ENCODE measurements at regions not wholly inside any gene's neighbourhood (a gene's known extent, or its start where the extent isn't known, plus 50 kb on each side); places are given as distances from the start of the nearest gene placed in this dataset.

- Histone ChIP-seq H3K9ac (ENCODE audit: low read depth, low read length) (no peak overlapping the region), H3K4me1 (ENCODE audit: control insufficient read depth, insufficient read depth, low read length) (no peaks in the 10 kb centered on the region), H3K4me2 (ENCODE audit: low read length) (no peak overlapping the region), H3K4me3 (ENCODE audit: low read length) (no peak overlapping the region), H3K9me3 (replicated peaks; ENCODE audit: low read length) (no peaks in the 10 kb centered on the region), H3K27me3 (ENCODE audit: control insufficient read depth, insufficient read depth, low read length) (no peaks in the 10 kb centered on the region), H3K36me3 (ENCODE audit: insufficient read depth, low read length) (no peaks in the 10 kb centered on the region)
Measured at GRCh38 chr4:184306470-184306869, 88.8 kb upstream of the ENPP6 start.

- no peaks in the 10 kb centered on the region for H3K27me3 ChIP-seq (ENCODE audit: control insufficient read depth, insufficient read depth, low read length)
- H3K4me1 ChIP-seq (ENCODE audit: control insufficient read depth, insufficient read depth, low read length): no peaks in the 10 kb centered on the region
- no peaks in the 10 kb centered on the region for H3K9me3 ChIP-seq (replicated peaks; ENCODE audit: low read length)
Measured at GRCh38 chr4:184300816-184301215, 83.1 kb upstream of the ENPP6 start.

GRCh38 chr4:184298254-184298653 is 80.6 kb upstream of the ENPP6 start:
- no peak overlapping the region for H3K4me2 ChIP-seq (ENCODE audit: low read length)
- H3K36me3 ChIP-seq (ENCODE audit: insufficient read depth, low read length): no peaks in the 10 kb centered on the region
- no peak overlapping the region for H3K4me3 ChIP-seq (ENCODE audit: low read length)
- no peaks in the 10 kb centered on the region for H3K9me3 ChIP-seq (replicated peaks; ENCODE audit: low read length)
- H3K4me1 ChIP-seq (ENCODE audit: control insufficient read depth, insufficient read depth, low read length): no peaks in the 10 kb centered on the region
- no peaks in the 10 kb centered on the region for H3K27me3 ChIP-seq (ENCODE audit: control insufficient read depth, insufficient read depth, low read length)
- no peak overlapping the region for H3K9ac ChIP-seq (ENCODE audit: low read depth, low read length)

More at GRCh38 chr4:184300816-184301215, 83.1 kb upstream of the ENPP6 start:
- no peak overlapping the region for H3K4me3 ChIP-seq (ENCODE audit: low read length)
- H3K4me2 ChIP-seq (ENCODE audit: low read length): no peak overlapping the region
- H3K36me3 ChIP-seq (ENCODE audit: insufficient read depth, low read length): no peaks in the 10 kb centered on the region
- H3K9ac ChIP-seq (ENCODE audit: low read depth, low read length): no peak overlapping the region

GRCh38 chr4:184295206-184295605 is 77.5 kb upstream of the ENPP6 start:
- no peaks in the 10 kb centered on the region for H3K9me3 ChIP-seq (replicated peaks; ENCODE audit: low read length)
- no peaks in the 10 kb centered on the region for H3K36me3 ChIP-seq (ENCODE audit: insufficient read depth, low read length)
- H3K9ac ChIP-seq (ENCODE audit: low read depth, low read length): no peak overlapping the region
- H3K4me1 ChIP-seq (ENCODE audit: control insufficient read depth, insufficient read depth, low read length): no peaks in the 10 kb centered on the region
- H3K4me2 ChIP-seq (ENCODE audit: low read length): no peak overlapping the region
- H3K4me3 ChIP-seq (ENCODE audit: low read length): no peak overlapping the region
- no peaks in the 10 kb centered on the region for H3K27me3 ChIP-seq (ENCODE audit: control insufficient read depth, insufficient read depth, low read length)

- no peak overlapping the region for H3K4me3 ChIP-seq (ENCODE audit: low read length)
- H3K9me3 ChIP-seq (replicated peaks; ENCODE audit: low read length): no peaks in the 10 kb centered on the region
- H3K4me2 ChIP-seq (ENCODE audit: low read length): no peak overlapping the region
- H3K4me1 ChIP-seq (ENCODE audit: control insufficient read depth, insufficient read depth, low read length): no peaks in the 10 kb centered on the region
- no peaks in the 10 kb centered on the region for H3K27me3 ChIP-seq (ENCODE audit: control insufficient read depth, insufficient read depth, low read length)
- no peak overlapping the region for H3K9ac ChIP-seq (ENCODE audit: low read depth, low read length)
- H3K36me3 ChIP-seq (ENCODE audit: insufficient read depth, low read length): no peaks in the 10 kb centered on the region
Measured at GRCh38 chr4:184294606-184295133, 77.0 kb upstream of the ENPP6 start.

GRCh38 chr4:184293552-184293951 is 75.9 kb upstream of the ENPP6 start:
- H3K4me3 ChIP-seq (ENCODE audit: low read length): no peak overlapping the region
- H3K27me3 ChIP-seq (ENCODE audit: control insufficient read depth, insufficient read depth, low read length): no peaks in the 10 kb centered on the region
- H3K9me3 ChIP-seq (replicated peaks; ENCODE audit: low read length): no peaks in the 10 kb centered on the region
- no peak overlapping the region for H3K9ac ChIP-seq (ENCODE audit: low read depth, low read length)
- no peak overlapping the region for H3K4me2 ChIP-seq (ENCODE audit: low read length)
- H3K36me3 ChIP-seq (ENCODE audit: insufficient read depth, low read length): no peaks in the 10 kb centered on the region
- no peaks in the 10 kb centered on the region for H3K4me1 ChIP-seq (ENCODE audit: control insufficient read depth, insufficient read depth, low read length)

- H3K36me3 ChIP-seq (ENCODE audit: insufficient read depth, low read length): no peaks in the 10 kb centered on the region
- no peak overlapping the region for H3K4me3 ChIP-seq (ENCODE audit: low read length)
- H3K9ac ChIP-seq (ENCODE audit: low read depth, low read length): no peak overlapping the region
- H3K9me3 ChIP-seq (replicated peaks; ENCODE audit: low read length): no peaks in the 10 kb centered on the region
- H3K4me2 ChIP-seq (ENCODE audit: low read length): no peak overlapping the region
- H3K27me3 ChIP-seq (ENCODE audit: control insufficient read depth, insufficient read depth, low read length): no peaks in the 10 kb centered on the region
- H3K4me1 ChIP-seq (ENCODE audit: control insufficient read depth, insufficient read depth, low read length): no peaks in the 10 kb centered on the region
Measured at GRCh38 chr4:184292877-184293276, 75.2 kb upstream of the ENPP6 start.

GRCh38 chr4:184292465-184292867 is 74.8 kb upstream of the ENPP6 start:
- Histone ChIP-seq H3K9me3 (replicated peaks; ENCODE audit: low read length) (no peaks in the 10 kb centered on the region), H3K36me3 (ENCODE audit: insufficient read depth, low read length) (no peaks in the 10 kb centered on the region), H3K9ac (ENCODE audit: low read depth, low read length) (no peak overlapping the region), H3K4me1 (ENCODE audit: control insufficient read depth, insufficient read depth, low read length) (no peaks in the 10 kb centered on the region), H3K27me3 (ENCODE audit: control insufficient read depth, insufficient read depth, low read length) (no peaks in the 10 kb centered on the region), H3K4me2 (ENCODE audit: low read length) (no peak overlapping the region), H3K4me3 (ENCODE audit: low read length) (no peak overlapping the region)

GRCh38 chr4:184289179-184289535 is 71.5 kb upstream of the ENPP6 start:
- Histone ChIP-seq H3K4me1 (ENCODE audit: control insufficient read depth, insufficient read depth, low read length) (no peaks in the 10 kb centered on the region), H3K9ac (ENCODE audit: low read depth, low read length) (no peak overlapping the region), H3K4me3 (ENCODE audit: low read length) (no peak overlapping the region), H3K9me3 (replicated peaks; ENCODE audit: low read length) (no peaks in the 10 kb centered on the region), H3K36me3 (ENCODE audit: insufficient read depth, low read length) (no peaks in the 10 kb centered on the region), H3K27me3 (ENCODE audit: control insufficient read depth, insufficient read depth, low read length) (no peaks in the 10 kb centered on the region), H3K4me2 (ENCODE audit: low read length) (no peak overlapping the region)

- H3K36me3 ChIP-seq (ENCODE audit: insufficient read depth, low read length): no peaks in the 10 kb centered on the region
- H3K9ac ChIP-seq (ENCODE audit: low read depth, low read length): no peak overlapping the region
- no peaks in the 10 kb centered on the region for H3K9me3 ChIP-seq (replicated peaks; ENCODE audit: low read length)
- H3K4me3 ChIP-seq (ENCODE audit: low read length): no peak overlapping the region
- no peaks in the 10 kb centered on the region for H3K27me3 ChIP-seq (ENCODE audit: control insufficient read depth, insufficient read depth, low read length)
- no peaks in the 10 kb centered on the region for H3K4me1 ChIP-seq (ENCODE audit: control insufficient read depth, insufficient read depth, low read length)
- H3K4me2 ChIP-seq (ENCODE audit: low read length): no peak overlapping the region
Measured at GRCh38 chr4:184288451-184289178, 70.9 kb upstream of the ENPP6 start.

GRCh38 chr4:184287697-184288255 is 70.1 kb upstream of the ENPP6 start:
- H3K9ac ChIP-seq (ENCODE audit: low read depth, low read length): no peak overlapping the region
- H3K36me3 ChIP-seq (ENCODE audit: insufficient read depth, low read length): no peaks in the 10 kb centered on the region
- no peaks in the 10 kb centered on the region for H3K27me3 ChIP-seq (ENCODE audit: control insufficient read depth, insufficient read depth, low read length)
- no peaks in the 10 kb centered on the region for H3K4me1 ChIP-seq (ENCODE audit: control insufficient read depth, insufficient read depth, low read length)
- H3K4me3 ChIP-seq (ENCODE audit: low read length): no peak overlapping the region
- H3K9me3 ChIP-seq (replicated peaks; ENCODE audit: low read length): no peaks in the 10 kb centered on the region
- peak overlapping the region; percentile 16 for H3K4me2 ChIP-seq (ENCODE audit: low read length)

- Histone ChIP-seq H3K9me3 (replicated peaks; ENCODE audit: low read length) (no peaks in the 10 kb centered on the region), H3K9ac (ENCODE audit: low read depth, low read length) (no peak overlapping the region), H3K27me3 (ENCODE audit: control insufficient read depth, insufficient read depth, low read length) (no peaks in the 10 kb centered on the region), H3K4me1 (ENCODE audit: control insufficient read depth, insufficient read depth, low read length) (no peaks in the 10 kb centered on the region), H3K4me3 (ENCODE audit: low read length) (no peak overlapping the region), H3K4me2 (ENCODE audit: low read length) (no peak overlapping the region), H3K36me3 (ENCODE audit: insufficient read depth, low read length) (no peaks in the 10 kb centered on the region)
Measured at GRCh38 chr4:184286358-184286757, 68.7 kb upstream of the ENPP6 start.

Measured in skeletal muscle satellite cell (primary cell).